ENCODE measurements at regions not wholly inside any gene's neighbourhood (a gene's known extent, or its start where the extent isn't known, plus 50 kb on each side); places are given as distances from the start of the nearest gene placed in this dataset.

- Histone ChIP-seq H3K9me3 (ENCODE audit: low read depth, low read length) (peaks cover 4% of the 10 kb centered on the region), H3K27ac (ENCODE audit: low read depth, low read length) (no peak overlapping the region), H3K4me1 (ENCODE audit: insufficient read depth, low read length) (no peaks in the 10 kb centered on the region), H2AFZ (ENCODE audit: low read length) (no peak overlapping the region), H3K4me3 (ENCODE audit: insufficient read depth, low read length) (no peak overlapping the region), H4K20me1 (ENCODE audit: insufficient read depth, low read length) (no peaks in the 10 kb centered on the region), H3K79me2 (ENCODE audit: insufficient read depth, low read length) (no peaks in the 10 kb centered on the region), H3K36me3 (ENCODE audit: insufficient read depth, low read length) (no peaks in the 10 kb centered on the region), H3K27me3 (ENCODE audit: insufficient read depth, low read length) (no peaks in the 10 kb centered on the region), H3K4me2 (ENCODE audit: insufficient read depth, low read length) (no peak overlapping the region)
- TF ChIP-seq CTCF (IDR thresholded peaks at IDR 0.05; ENCODE audit: extremely low read depth, low read depth, low read length) = no peak
- DNase-seq (ENCODE audit: insufficient read length, low spot score, missing footprints) = no peak
Observed at GRCh38 chr16:60818465-60818864, 1217.8 kb downstream of the CDH8 start.

GRCh38 chr16:60816461-60816860, 1219.8 kb downstream of the CDH8 start:
- Histone ChIP-seq H3K4me2 (ENCODE audit: insufficient read depth, low read length) (no peak overlapping the region), H4K20me1 (ENCODE audit: insufficient read depth, low read length) (no peaks in the 10 kb centered on the region), H3K4me1 (ENCODE audit: insufficient read depth, low read length) (no peaks in the 10 kb centered on the region), H3K9me3 (ENCODE audit: low read depth, low read length) (peaks cover 4% of the 10 kb centered on the region), H3K27ac (ENCODE audit: low read depth, low read length) (no peak overlapping the region), H3K36me3 (ENCODE audit: insufficient read depth, low read length) (no peaks in the 10 kb centered on the region), H2AFZ (ENCODE audit: low read length) (no peak overlapping the region), H3K27me3 (ENCODE audit: insufficient read depth, low read length) (no peaks in the 10 kb centered on the region), H3K79me2 (ENCODE audit: insufficient read depth, low read length) (no peaks in the 10 kb centered on the region), H3K4me3 (ENCODE audit: insufficient read depth, low read length) (no peak overlapping the region)
- TF ChIP-seq CTCF (IDR thresholded peaks at IDR 0.05; ENCODE audit: extremely low read depth, low read depth, low read length) = no peak
- no peak for DNase-seq (ENCODE audit: insufficient read length, low spot score, missing footprints)

GRCh38 chr16:60815865-60816264, 1220.4 kb downstream of the CDH8 start:
- no peaks in the 10 kb centered on the region for H3K36me3 ChIP-seq (ENCODE audit: insufficient read depth, low read length)
- H4K20me1 ChIP-seq (ENCODE audit: insufficient read depth, low read length) = no peaks in the 10 kb centered on the region
- peaks cover 4% of the 10 kb centered on the region for H3K9me3 ChIP-seq (ENCODE audit: low read depth, low read length)
- no peak for DNase-seq (ENCODE audit: insufficient read length, low spot score, missing footprints)
- H3K4me3 ChIP-seq (ENCODE audit: insufficient read depth, low read length) = no peak overlapping the region
- no peak for TF ChIP-seq CTCF (IDR thresholded peaks at IDR 0.05; ENCODE audit: extremely low read depth, low read depth, low read length)
- H3K4me1 ChIP-seq (ENCODE audit: insufficient read depth, low read length) = no peaks in the 10 kb centered on the region
- H3K27ac ChIP-seq (ENCODE audit: low read depth, low read length) = no peak overlapping the region
- H3K79me2 ChIP-seq (ENCODE audit: insufficient read depth, low read length) = no peaks in the 10 kb centered on the region
- no peak overlapping the region for H2AFZ ChIP-seq (ENCODE audit: low read length)
- H3K27me3 ChIP-seq (ENCODE audit: insufficient read depth, low read length) = no peaks in the 10 kb centered on the region
- H3K4me2 ChIP-seq (ENCODE audit: insufficient read depth, low read length) = no peak overlapping the region

GRCh38 chr16:60815033-60815432, 1221.2 kb downstream of the CDH8 start:
- H3K27me3 ChIP-seq (ENCODE audit: insufficient read depth, low read length) = no peaks in the 10 kb centered on the region
- H3K4me1 ChIP-seq (ENCODE audit: insufficient read depth, low read length) = no peaks in the 10 kb centered on the region
- H3K4me3 ChIP-seq (ENCODE audit: insufficient read depth, low read length) = no peak overlapping the region
- TF ChIP-seq CTCF (IDR thresholded peaks at IDR 0.05; ENCODE audit: extremely low read depth, low read depth, low read length) = no peak
- H4K20me1 ChIP-seq (ENCODE audit: insufficient read depth, low read length) = no peaks in the 10 kb centered on the region
- H3K9me3 ChIP-seq (ENCODE audit: low read depth, low read length) = peaks cover 4% of the 10 kb centered on the region
- H3K79me2 ChIP-seq (ENCODE audit: insufficient read depth, low read length) = no peaks in the 10 kb centered on the region
- H3K36me3 ChIP-seq (ENCODE audit: insufficient read depth, low read length) = no peaks in the 10 kb centered on the region
- H3K27ac ChIP-seq (ENCODE audit: low read depth, low read length) = no peak overlapping the region
- no peak overlapping the region for H3K4me2 ChIP-seq (ENCODE audit: insufficient read depth, low read length)
- no peak for DNase-seq (ENCODE audit: insufficient read length, low spot score, missing footprints)
- no peak overlapping the region for H2AFZ ChIP-seq (ENCODE audit: low read length)
